Caco-2 (cell line): ENCODE measurements at regions not wholly inside any gene's neighbourhood (a gene's known extent, or its start where the extent isn't known, plus 50 kb on each side); places are given as distances from the start of the nearest gene placed in this dataset.

Experiments used
- BruUV-seq: library from RNA; stranded (reverse); fragments of 400-500 nt; replicated peaks from 2 replicates; lab custom pipeline; 2021; lab: Mats Ljungman, UMichigan
- CTCF ChIA-PET: fragments of 300-600 bp; sonication (Branson Sonifier 250); formaldehyde crosslinking; loops from one replicate; lab custom pipeline; 2022; ENCODE audit warnings: antibody characterized with exemption; lab: Charles Lee
- POLR2A ChIA-PET: fragments of 300-600 bp; sonication (Branson Sonifier 250); formaldehyde crosslinking; loops from one replicate; lab custom pipeline; 2022; ENCODE audit warnings: antibody characterized with exemption; lab: Charles Lee
- DNase-seq, 2 experiments: peaks; one replicate each; pipeline versions ENCODE4 v3.0.0 to v3.0.0-alpha.2; 2020 to 2022
- H3K27me3 ChIP-seq: replicated peaks from 2 replicates; pipeline ENCODE4 v1.6.0; 2011; ENCODE audit warnings: low read length; ENCODE audit not compliant: control insufficient read depth, insufficient read depth
- H3K36me3 ChIP-seq: 2 replicates; pipeline ENCODE4 v1.5.1; 2011; ENCODE audit warnings: low read length; ENCODE audit not compliant: control insufficient read depth, insufficient read depth
- H3K4me1 ChIP-seq: fragments of 250-450 bp; sonication (Bioruptor Pico); 2 replicates; pipeline ENCODE4 v1.5.1; 2020; ENCODE audit warnings: mild to moderate bottlenecking
- H3K4me3 ChIP-seq: 2 replicates; pipeline ENCODE4 v1.5.1; 2011; ENCODE audit warnings: low read depth, mild to moderate bottlenecking, control low read depth, low read length
- H3K9me3 ChIP-seq: fragments of 250-450 bp; sonication (Bioruptor Pico); 2 replicates; pipeline ENCODE4 v1.5.1; 2020; ENCODE audit warnings: mild to moderate bottlenecking, moderate library complexity
- H3K27ac Mint-ChIP-seq: one replicate; pipeline ENCODE4 v1.8.0; 2022; ENCODE audit warnings: mixed read lengths; ENCODE audit not compliant: unreplicated experiment
- H3K27me3 Mint-ChIP-seq: one replicate; pipeline ENCODE4 v1.8.0; 2022; ENCODE audit warnings: mixed read lengths; ENCODE audit not compliant: insufficient read depth, unreplicated experiment
- H3K36me3 Mint-ChIP-seq: one replicate; pipeline ENCODE4 v1.8.0; 2022; ENCODE audit warnings: mild to moderate bottlenecking, mixed read lengths; ENCODE audit not compliant: insufficient read depth, unreplicated experiment
- H3K4me1 Mint-ChIP-seq: one replicate; pipeline ENCODE4 v1.8.0; 2022; ENCODE audit warnings: low read depth, mixed read lengths; ENCODE audit not compliant: unreplicated experiment
- H3K4me3 Mint-ChIP-seq: one replicate; pipeline ENCODE4 v1.8.0; 2022; ENCODE audit warnings: mild to moderate bottlenecking, moderate library complexity, mixed read lengths; ENCODE audit not compliant: unreplicated experiment
- H3K9me3 Mint-ChIP-seq: one replicate; pipeline ENCODE4 v1.8.0; 2022; ENCODE audit warnings: mixed read lengths; ENCODE audit not compliant: unreplicated experiment
- intact Hi-C: fragments of 100-400 bp; cut with micrococcal nuclease; formaldehyde crosslinking; loops from one replicate; pipeline ENCODE4 v1.10.0; 2022; ENCODE audit not compliant: unreplicated experiment
- TF ChIP-seq, protein P1 (sequence below), 2 experiments: fragments of 200-600 bp in 1 of 2; IDR thresholded peaks; 1 replicate in 1 of 2; 2 replicates in 1 of 2; pipeline versions ENCODE4 v1.5.1 to v1.8.0; 2011 to 2022; ENCODE audit warnings: antibody characterized with exemption in 1 of 2, control low read depth in 1 of 2, inconsistent platforms in 1 of 2, low read depth in 1 of 2, low read length in 1 of 2, mild to moderate bottlenecking in 1 of 2, moderate library complexity in 1 of 2; ENCODE audit not compliant: insufficient read depth in 1 of 2, severe bottlenecking in 1 of 2, unreplicated experiment in 1 of 2

- Histone ChIP-seq H3K4me3 (no peak overlapping the region), H3K36me3 (no peaks in the 10 kb centered on the region), H3K4me1 (no peaks in the 10 kb centered on the region), H3K27me3 (no peaks in the 10 kb centered on the region), H3K9me3 (no peaks in the 10 kb centered on the region)
- intact Hi-C loops = no loop called here
- no peaks in the 10 kb centered on the region for H3K36me3 Mint-ChIP-seq
- H3K9me3 Mint-ChIP-seq = no peaks in the 10 kb centered on the region
- DNase-seq = no peak
- TF ChIP-seq, protein P1, sequence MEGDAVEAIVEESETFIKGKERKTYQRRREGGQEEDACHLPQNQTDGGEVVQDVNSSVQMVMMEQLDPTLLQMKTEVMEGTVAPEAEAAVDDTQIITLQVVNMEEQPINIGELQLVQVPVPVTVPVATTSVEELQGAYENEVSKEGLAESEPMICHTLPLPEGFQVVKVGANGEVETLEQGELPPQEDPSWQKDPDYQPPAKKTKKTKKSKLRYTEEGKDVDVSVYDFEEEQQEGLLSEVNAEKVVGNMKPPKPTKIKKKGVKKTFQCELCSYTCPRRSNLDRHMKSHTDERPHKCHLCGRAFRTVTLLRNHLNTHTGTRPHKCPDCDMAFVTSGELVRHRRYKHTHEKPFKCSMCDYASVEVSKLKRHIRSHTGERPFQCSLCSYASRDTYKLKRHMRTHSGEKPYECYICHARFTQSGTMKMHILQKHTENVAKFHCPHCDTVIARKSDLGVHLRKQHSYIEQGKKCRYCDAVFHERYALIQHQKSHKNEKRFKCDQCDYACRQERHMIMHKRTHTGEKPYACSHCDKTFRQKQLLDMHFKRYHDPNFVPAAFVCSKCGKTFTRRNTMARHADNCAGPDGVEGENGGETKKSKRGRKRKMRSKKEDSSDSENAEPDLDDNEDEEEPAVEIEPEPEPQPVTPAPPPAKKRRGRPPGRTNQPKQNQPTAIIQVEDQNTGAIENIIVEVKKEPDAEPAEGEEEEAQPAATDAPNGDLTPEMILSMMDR (IDR thresholded peaks at IDR 0.05; ENCODE audit: insufficient read depth in 1 of 2, low read depth in 1 of 2, low read length in 1 of 2, severe bottlenecking in 1 of 2, unreplicated experiment in 1 of 2) = no peak
- H3K4me1 Mint-ChIP-seq = no peaks in the 10 kb centered on the region
- H3K27ac Mint-ChIP-seq = no peak overlapping the region
- ChIA-PET CTCF (no interaction called here), POLR2A (no interaction called here)
- no TSS peak for BruUV-seq
- no peaks in the 10 kb centered on the region for H3K27me3 Mint-ChIP-seq
- no peak overlapping the region for H3K4me3 Mint-ChIP-seq
Measured at GRCh38 chr4:30245140-30245539, 475.0 kb upstream of the PCDH7 start.

DNA sequence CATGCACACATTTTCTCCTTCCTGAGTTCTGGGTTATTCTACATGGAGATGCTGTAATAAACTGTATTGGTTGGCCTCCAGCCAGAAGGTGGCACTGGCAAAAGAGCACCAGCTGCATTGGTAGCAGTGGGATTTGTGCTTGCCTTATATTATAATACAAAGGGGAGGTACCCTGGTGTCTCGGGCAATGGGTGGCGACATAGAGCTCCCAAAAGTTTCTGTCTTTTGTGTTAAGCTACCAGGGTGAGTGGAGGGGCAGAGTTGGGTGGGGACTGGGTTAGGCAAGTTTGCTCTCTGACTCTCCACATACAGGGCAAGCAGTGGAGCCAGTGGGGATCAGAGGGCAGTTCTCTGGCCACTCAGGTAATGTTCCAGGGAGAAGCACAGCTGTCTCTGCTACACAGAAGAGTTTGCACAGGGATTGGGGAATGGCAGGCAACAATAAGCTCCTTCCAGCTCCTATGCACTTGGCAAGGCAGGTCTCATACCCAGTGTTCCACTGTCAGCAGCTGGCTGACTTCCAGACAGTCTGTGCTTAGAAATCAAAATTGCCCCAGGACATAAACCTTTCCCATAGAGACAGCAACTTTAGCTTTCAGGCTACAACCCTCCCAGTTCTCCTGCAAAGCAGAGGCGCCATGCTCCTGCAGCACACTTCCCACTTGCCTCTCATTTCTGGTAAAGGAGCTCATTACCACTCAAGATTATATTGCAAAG is 463.9 kb upstream of the PCDH7 start:
- ChIA-PET POLR2A (no interaction called here), CTCF (no interaction called here)
- Mint-ChIP-seq H3K9me3 (no peaks in the 10 kb centered on the region), H3K27ac (no peak overlapping the region), H3K4me3 (peak overlapping the region; percentile 60), H3K4me1 (no peaks in the 10 kb centered on the region), H3K36me3 (no peaks in the 10 kb centered on the region), H3K27me3 (no peaks in the 10 kb centered on the region)
- H3K36me3 ChIP-seq = no peaks in the 10 kb centered on the region
- no peaks in the 10 kb centered on the region for H3K4me1 ChIP-seq
- H3K9me3 ChIP-seq = no peaks in the 10 kb centered on the region
- no peaks in the 10 kb centered on the region for H3K27me3 ChIP-seq
- intact Hi-C loops = no loop called here
- peak in 1 of 2 experiments; percentile 14 for DNase-seq
- TF ChIP-seq, protein P1 (IDR thresholded peaks at IDR 0.05; ENCODE audit: insufficient read depth in 1 of 2, low read depth in 1 of 2, low read length in 1 of 2, severe bottlenecking in 1 of 2, unreplicated experiment in 1 of 2) = no peak
- no TSS peak for BruUV-seq
- H3K4me3 ChIP-seq = no peak overlapping the region

- intact Hi-C loops = no loop called here
- Mint-ChIP-seq H3K4me3 (no peak overlapping the region), H3K27me3 (no peaks in the 10 kb centered on the region), H3K27ac (no peak overlapping the region), H3K36me3 (no peaks in the 10 kb centered on the region), H3K4me1 (no peaks in the 10 kb centered on the region), H3K9me3 (no peaks in the 10 kb centered on the region)
- ChIA-PET POLR2A (no interaction called here), CTCF (no interaction called here)
- no peaks in the 10 kb centered on the region for H3K27me3 ChIP-seq
- H3K4me1 ChIP-seq = no peaks in the 10 kb centered on the region
- H3K36me3 ChIP-seq = no peaks in the 10 kb centered on the region
- TF ChIP-seq, protein P1 (IDR thresholded peaks at IDR 0.05; ENCODE audit: insufficient read depth in 1 of 2, low read depth in 1 of 2, low read length in 1 of 2, severe bottlenecking in 1 of 2, unreplicated experiment in 1 of 2) = no peak
- H3K9me3 ChIP-seq = no peaks in the 10 kb centered on the region
- no peak overlapping the region for H3K4me3 ChIP-seq
- no peak for DNase-seq
- no TSS peak for BruUV-seq
Measured at GRCh38 chr4:30258949-30259348, 461.2 kb upstream of the PCDH7 start.
